ENCODE measurements at regions not wholly inside any gene's neighbourhood (a gene's known extent, or its start where the extent isn't known, plus 50 kb on each side); places are given as distances from the start of the nearest gene placed in this dataset.

- H3K4me3 ChIP-seq (ENCODE audit: low read length) = no peak overlapping the region
- no peak for TF ChIP-seq ZNF274 (IDR thresholded peaks at IDR 0.05; ENCODE audit: low read depth, low read length)
Observed at GRCh38 chr2:128573531-128573930, 254.9 kb upstream of the HS6ST1 start.

GRCh38 chr2:128577141-128577930 lies 258.7 kb upstream of the HS6ST1 start:
- TF ChIP-seq ZNF274 (IDR thresholded peaks at IDR 0.05; ENCODE audit: low read depth, low read length) = no peak
- H3K4me3 ChIP-seq (ENCODE audit: low read length) = no peak overlapping the region

GRCh38 chr2:128578406-128579390 lies 260.0 kb upstream of the HS6ST1 start:
- H3K4me3 ChIP-seq (ENCODE audit: low read length) = no peak overlapping the region
- no peak for TF ChIP-seq ZNF274 (IDR thresholded peaks at IDR 0.05; ENCODE audit: low read depth, low read length)

- TF ChIP-seq ZNF274 (IDR thresholded peaks at IDR 0.05; ENCODE audit: low read depth, low read length) = no peak
- no peak overlapping the region for H3K4me3 ChIP-seq (ENCODE audit: low read length)
Observed at GRCh38 chr2:128579825-128580224, 261.2 kb upstream of the HS6ST1 start.

DNA sequence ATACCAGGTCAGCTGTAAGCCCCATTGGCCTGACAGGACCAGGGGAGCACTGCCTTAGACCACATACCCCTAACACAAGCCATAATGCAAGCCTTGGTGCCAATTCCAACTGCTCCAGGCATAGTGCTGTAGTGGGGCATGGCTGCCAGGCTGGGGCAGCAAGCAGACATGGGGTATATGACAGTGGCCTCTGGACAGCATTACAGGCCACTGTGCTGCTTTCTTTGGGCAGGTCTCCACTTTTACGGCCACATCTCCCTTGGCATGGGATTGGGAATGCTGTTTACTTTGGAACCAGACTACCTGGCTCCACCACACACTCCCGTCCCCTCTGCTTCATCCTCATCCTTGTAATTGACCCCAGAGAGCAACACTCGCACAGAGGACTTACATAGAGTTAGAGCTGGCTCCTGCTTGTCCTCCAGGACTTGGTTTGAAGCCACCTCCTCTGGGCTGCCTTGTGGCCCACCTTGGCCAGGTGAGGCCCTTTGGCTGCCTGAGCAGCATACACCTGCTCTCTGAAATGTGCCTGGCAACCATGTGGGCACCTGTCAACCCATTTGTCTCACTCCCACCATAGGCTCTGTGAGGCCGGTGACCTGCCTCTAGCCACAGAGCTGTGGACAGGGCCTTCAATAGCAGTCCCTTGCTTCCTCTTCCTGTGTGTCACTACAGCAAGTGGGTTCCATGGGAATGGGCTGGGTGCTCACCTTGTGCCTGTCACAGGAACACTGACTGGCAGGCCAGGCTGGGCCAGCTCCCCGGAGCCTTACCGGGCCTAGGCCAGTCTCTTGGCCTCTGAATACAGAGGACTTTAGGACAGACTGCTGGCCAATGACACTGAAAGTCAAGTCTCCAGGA lies 262.6 kb upstream of the HS6ST1 start:
- H3K4me3 ChIP-seq (ENCODE audit: low read length) = no peak overlapping the region
- no peak for TF ChIP-seq ZNF274 (IDR thresholded peaks at IDR 0.05; ENCODE audit: low read depth, low read length)

DNA sequence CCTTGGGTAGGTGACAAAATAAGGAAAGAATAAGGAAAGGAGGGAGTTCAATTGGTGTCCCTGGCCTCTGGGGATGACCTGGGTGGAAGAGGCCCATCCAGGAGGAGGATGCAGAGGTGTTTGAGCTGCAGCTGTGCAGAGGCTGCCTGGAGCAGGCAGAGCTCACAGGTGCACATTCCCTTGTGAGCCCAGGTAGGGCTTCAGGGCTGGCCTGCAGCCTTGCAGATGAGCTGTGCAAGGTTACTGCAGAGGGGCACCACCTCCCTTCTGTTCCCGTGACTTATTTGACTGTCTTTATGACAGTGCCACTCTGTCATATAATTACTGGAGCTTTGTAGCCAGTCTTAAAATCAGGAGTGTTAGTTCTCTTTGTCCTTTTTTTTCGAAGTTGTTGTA lies 263.2 kb upstream of the HS6ST1 start:
- H3K4me3 ChIP-seq (ENCODE audit: low read length) = no peak overlapping the region
- no peak for TF ChIP-seq ZNF274 (IDR thresholded peaks at IDR 0.05; ENCODE audit: low read depth, low read length)

GRCh38 chr2:128584296-128584890 lies 265.7 kb upstream of the HS6ST1 start:
- no peak overlapping the region for H3K4me3 ChIP-seq (ENCODE audit: low read length)
- no peak for TF ChIP-seq ZNF274 (IDR thresholded peaks at IDR 0.05; ENCODE audit: low read depth, low read length)

DNA sequence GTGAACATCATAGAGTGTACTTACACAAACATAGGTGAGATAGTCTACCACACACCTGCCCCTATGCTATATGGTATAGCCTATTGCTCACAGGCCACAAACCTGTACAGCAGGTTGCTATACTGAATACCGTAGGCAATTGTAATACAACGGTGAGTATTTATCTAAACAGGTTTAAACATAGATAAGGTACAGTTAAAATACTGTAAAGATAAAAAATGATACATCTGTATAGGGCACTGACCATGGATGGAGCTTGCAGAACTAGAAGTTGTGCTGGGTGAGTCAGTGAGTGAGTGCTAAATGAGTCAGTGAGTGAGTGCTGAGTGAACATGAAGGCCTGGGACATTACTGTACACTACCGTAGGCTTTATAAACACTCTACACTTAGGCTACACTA lies 267.0 kb upstream of the HS6ST1 start:
- no peak for TF ChIP-seq ZNF274 (IDR thresholded peaks at IDR 0.05; ENCODE audit: low read depth, low read length)
- no peak overlapping the region for H3K4me3 ChIP-seq (ENCODE audit: low read length)

GRCh38 chr2:128589681-128590080 lies 271.0 kb upstream of the HS6ST1 start:
- H3K4me3 ChIP-seq (ENCODE audit: low read length) = no peak overlapping the region
- no peak for TF ChIP-seq ZNF274 (IDR thresholded peaks at IDR 0.05; ENCODE audit: low read depth, low read length)

DNA sequence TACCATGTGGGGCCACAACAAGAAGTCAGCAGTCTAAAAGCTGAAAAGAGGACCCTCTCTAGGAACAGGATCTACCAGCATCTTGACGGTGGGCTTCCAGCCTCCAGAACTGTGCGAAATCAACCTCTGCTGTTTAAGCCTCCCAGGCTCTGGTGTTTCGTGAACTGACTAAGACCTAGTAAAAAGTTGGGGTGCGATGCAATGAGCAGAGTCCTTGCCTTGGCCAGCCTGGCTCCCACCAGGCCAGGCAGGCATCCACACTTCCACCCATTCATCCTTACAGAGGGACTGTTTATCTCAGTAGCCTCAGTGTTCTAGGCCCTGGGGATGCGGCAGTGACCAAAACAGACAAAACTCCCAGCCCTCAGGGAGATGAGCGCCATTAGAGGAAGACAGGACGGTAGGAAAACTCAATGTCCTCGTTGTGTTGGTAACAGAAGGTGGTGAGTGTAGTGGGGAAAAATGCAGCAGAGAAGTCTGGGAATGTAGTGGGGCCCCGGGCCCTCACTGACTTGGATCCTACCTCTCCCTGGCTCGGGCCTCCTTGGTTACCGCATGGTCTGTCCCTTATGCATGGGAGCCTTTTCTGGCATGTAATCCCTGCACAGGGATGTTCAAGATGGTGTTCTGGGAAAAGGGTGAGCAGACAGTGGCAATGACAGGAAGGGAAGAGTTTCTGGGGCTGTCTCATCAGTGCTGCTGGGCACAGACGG lies 271.8 kb upstream of the HS6ST1 start:
- H3K4me3 ChIP-seq (ENCODE audit: low read length) = no peak overlapping the region
- no peak for TF ChIP-seq ZNF274 (IDR thresholded peaks at IDR 0.05; ENCODE audit: low read depth, low read length)

- no peak overlapping the region for H3K4me3 ChIP-seq (ENCODE audit: low read length)
- TF ChIP-seq ZNF274 (IDR thresholded peaks at IDR 0.05; ENCODE audit: low read depth, low read length) = no peak
Observed at GRCh38 chr2:128591022-128591860, 272.6 kb upstream of the HS6ST1 start.

Data from GM08714 (cell line).